ENCODE measurements at regions not wholly inside any gene's neighbourhood (a gene's known extent, or its start where the extent isn't known, plus 50 kb on each side); places are given as distances from the start of the nearest gene placed in this dataset.

DNA sequence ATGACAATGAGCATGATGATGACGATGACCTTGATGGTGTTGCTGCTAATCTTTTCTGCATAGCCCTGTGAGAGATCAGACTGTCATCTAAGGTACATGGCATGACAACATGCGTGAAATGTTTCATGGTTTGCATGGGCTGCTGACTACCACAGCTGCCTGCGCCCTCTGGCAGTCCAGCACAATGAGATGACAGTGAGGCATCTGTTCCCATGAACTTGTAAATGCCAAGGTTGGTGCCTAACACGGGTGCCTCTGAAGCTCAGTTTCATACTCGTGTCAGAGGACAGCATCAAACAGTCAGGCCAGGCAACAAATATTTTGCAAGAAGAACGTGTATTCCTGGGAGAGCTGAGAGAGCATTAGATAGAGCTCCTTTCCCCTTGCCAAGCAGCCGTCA lies 122.0 kb upstream of the PRKCQ start:
- TF ChIP-seq, protein P1, sequence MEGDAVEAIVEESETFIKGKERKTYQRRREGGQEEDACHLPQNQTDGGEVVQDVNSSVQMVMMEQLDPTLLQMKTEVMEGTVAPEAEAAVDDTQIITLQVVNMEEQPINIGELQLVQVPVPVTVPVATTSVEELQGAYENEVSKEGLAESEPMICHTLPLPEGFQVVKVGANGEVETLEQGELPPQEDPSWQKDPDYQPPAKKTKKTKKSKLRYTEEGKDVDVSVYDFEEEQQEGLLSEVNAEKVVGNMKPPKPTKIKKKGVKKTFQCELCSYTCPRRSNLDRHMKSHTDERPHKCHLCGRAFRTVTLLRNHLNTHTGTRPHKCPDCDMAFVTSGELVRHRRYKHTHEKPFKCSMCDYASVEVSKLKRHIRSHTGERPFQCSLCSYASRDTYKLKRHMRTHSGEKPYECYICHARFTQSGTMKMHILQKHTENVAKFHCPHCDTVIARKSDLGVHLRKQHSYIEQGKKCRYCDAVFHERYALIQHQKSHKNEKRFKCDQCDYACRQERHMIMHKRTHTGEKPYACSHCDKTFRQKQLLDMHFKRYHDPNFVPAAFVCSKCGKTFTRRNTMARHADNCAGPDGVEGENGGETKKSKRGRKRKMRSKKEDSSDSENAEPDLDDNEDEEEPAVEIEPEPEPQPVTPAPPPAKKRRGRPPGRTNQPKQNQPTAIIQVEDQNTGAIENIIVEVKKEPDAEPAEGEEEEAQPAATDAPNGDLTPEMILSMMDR (IDR thresholded peaks at IDR 0.05), result no peak
- TF ChIP-seq POLR2A (IDR thresholded peaks at IDR 0.05) (no peak), EP300 (IDR thresholded peaks at IDR 0.05) (no peak)
- 68 to 80% methylated on average over 5 to 7 of the region's 7 CpGs for WGBS, 2 donors
- H3K4me1 ChIP-seq, result no peaks in the 10 kb centered on the region
- no peaks in the 10 kb centered on the region for H3K27me3 ChIP-seq
- no peak overlapping the region for H3K4me3 ChIP-seq
- no peaks in the 10 kb centered on the region for H3K9me3 ChIP-seq
- DNase-seq (ENCODE audit: low spot score in 2 of 2), result no peak
- no peak overlapping the region for H3K27ac ChIP-seq
- H3K36me3 ChIP-seq, result no peaks in the 10 kb centered on the region

DNA sequence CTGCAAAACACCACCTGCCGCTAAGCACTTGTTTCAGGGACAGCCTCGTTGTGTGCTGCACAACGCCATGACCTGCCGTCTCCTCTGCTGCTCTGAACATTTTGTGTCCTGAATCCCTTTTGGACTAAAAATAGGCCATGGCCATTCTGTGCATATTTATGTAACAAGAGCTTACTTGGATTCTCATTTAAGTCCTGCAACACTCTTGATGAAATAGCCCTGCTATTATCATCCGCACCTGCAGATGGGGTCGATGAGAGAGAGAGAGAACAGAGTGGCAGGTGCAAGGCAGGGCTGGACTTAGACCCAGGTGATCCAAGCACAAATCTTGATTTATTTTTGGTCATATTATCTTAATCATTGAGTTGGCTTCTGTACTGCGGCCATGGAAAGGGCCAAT lies 121.2 kb upstream of the PRKCQ start:
- DNase-seq (ENCODE audit: low spot score in 2 of 2), result no peak
- Histone ChIP-seq H3K9me3 (no peaks in the 10 kb centered on the region), H3K4me3 (no peak overlapping the region), H3K4me1 (no peaks in the 10 kb centered on the region), H3K36me3 (no peaks in the 10 kb centered on the region), H3K27me3 (no peaks in the 10 kb centered on the region), H3K27ac (no peak overlapping the region)
- TF ChIP-seq EP300 (IDR thresholded peaks at IDR 0.05) (no peak), POLR2A (IDR thresholded peaks at IDR 0.05) (no peak)
- TF ChIP-seq, protein P1 (IDR thresholded peaks at IDR 0.05), result no peak
- 82 to 85% methylated on average over 7 of the region's 7 CpGs for WGBS, 2 donors

DNA sequence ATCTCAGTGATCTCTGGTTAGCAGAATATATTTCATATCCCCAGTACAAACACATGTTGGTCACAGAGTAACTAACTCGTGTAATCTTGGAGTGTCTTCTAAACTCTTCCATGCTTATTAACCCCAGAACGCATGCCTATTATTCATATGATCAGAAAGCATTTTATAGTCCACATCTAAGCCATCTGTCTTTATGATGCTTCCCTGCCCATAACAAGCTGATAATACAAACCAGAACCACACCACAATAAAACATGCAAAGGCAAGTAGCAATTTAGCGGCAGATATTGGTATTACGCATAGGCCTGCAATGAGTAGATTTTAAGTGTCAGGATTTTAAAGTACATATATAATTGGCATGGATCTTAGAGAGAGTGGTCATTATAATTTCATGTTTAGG lies 120.0 kb upstream of the PRKCQ start:
- TF ChIP-seq EP300 (IDR thresholded peaks at IDR 0.05), result no peak
- no peaks in the 10 kb centered on the region for H3K9me3 ChIP-seq
- H3K4me1 ChIP-seq, result no peaks in the 10 kb centered on the region
- no peak overlapping the region for H3K4me3 ChIP-seq
- no peaks in the 10 kb centered on the region for H3K27me3 ChIP-seq
- no peak overlapping the region for H3K27ac ChIP-seq
- no peaks in the 10 kb centered on the region for H3K36me3 ChIP-seq
- WGBS, 2 donors, result 82 to 84% methylated on average over 4 of the region's 4 CpGs
- DNase-seq (ENCODE audit: low spot score in 2 of 2), result no peak

DNA sequence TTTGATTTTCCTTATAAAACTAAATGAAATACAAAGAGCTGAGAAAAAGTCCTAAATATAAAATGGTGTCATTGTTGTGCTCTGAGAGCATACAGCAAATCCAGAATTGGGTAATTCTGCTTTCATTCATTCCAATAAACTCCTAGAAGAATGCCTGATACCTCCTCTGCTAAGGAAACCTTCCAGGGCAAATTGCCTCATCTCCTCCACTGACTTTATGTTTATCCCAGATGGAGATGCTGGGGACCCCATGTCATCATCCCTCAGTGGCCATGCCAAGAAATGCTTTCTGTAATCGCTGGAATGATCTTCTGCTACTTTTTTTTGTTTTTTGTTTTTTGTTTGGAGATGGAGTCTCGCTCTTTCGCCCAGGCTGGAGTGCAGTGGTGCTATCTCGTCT lies 119.3 kb upstream of the PRKCQ start:
- no peak for TF ChIP-seq EP300 (IDR thresholded peaks at IDR 0.05)
- Histone ChIP-seq H3K4me3 (no peak overlapping the region), H3K27ac (no peak overlapping the region), H3K27me3 (no peaks in the 10 kb centered on the region), H3K4me1 (no peaks in the 10 kb centered on the region), H3K36me3 (no peaks in the 10 kb centered on the region), H3K9me3 (no peaks in the 10 kb centered on the region)
- 83 to 86% methylated on average over 4 of the region's 4 CpGs for WGBS, 2 donors
- DNase-seq (ENCODE audit: low spot score in 2 of 2), result no peak

DNA sequence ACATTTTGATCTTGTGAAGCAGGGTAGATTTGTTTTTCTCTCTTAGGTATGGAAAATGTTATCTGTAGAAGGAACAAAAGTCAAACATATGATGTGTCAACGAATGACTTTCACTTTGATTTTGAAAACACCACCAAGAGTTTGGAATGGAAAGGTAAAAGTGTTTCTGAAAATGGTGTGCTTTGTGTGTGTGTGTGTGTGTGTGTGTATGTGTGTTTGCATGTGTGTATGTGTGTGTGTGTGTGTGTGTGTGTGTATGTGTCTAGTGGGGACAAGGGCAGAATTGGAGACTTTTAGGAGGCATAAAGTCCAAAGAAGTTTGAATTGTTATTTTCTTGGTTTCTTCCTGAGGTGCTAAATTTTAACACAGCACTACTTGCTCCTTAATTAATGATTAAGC lies 115.4 kb upstream of the PRKCQ start:
- no peak for DNase-seq (ENCODE audit: low spot score in 2 of 2)
- no peaks in the 10 kb centered on the region for H3K36me3 ChIP-seq
- TF ChIP-seq, protein P1 (IDR thresholded peaks at IDR 0.05), result no peak
- TF ChIP-seq POLR2A (IDR thresholded peaks at IDR 0.05) (no peak), EP300 (IDR thresholded peaks at IDR 0.05) (no peak)
- no peaks in the 10 kb centered on the region for H3K4me1 ChIP-seq
- H3K27ac ChIP-seq, result no peak overlapping the region
- H3K27me3 ChIP-seq, result no peaks in the 10 kb centered on the region
- H3K4me3 ChIP-seq, result no peak overlapping the region
- WGBS, 2 donors, result 85 to 94% methylated on average over 1 of the region's 1 CpG
- H3K9me3 ChIP-seq, result no peaks in the 10 kb centered on the region

DNA sequence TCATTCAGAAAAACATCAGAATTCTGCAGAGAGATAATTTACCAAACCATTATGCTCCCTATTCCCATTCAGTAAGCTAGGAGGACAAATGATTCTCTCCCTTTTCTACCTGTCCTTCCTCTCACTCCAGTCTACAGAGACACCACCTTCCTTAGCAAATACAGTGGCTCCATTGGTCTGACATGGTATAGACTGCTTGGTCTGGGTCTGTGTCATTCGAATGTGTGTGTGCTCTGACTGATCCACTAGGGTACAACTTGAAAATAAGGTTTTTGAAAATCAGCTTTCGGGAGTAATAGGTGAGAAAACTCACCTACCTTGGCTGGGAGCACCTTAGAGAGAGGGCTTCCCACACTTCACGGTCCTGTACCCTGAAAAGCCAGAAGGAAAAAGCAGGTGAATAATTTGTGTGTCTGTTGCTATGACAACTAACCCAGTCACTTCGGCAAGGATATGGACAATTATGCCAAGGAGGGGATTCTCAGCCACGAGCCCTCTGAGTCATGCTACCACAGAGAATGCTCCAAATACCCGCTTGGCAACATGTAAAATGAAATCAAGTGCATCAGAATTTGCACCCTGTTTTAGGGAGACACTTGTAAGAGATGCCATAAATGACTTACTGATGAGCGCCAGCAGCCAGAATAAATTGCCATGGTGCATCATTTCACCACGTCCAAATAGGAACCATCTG lies 114.5 kb upstream of the PRKCQ start:
- TF ChIP-seq, protein P1 (IDR thresholded peaks at IDR 0.05), result no peak
- TF ChIP-seq EP300 (IDR thresholded peaks at IDR 0.05), result no peak
- 76 to 80% methylated on average over 8 of the region's 8 CpGs for WGBS, 2 donors
- no peak overlapping the region for H3K27ac ChIP-seq

More for the DNA sequence above, 114.5 kb upstream of the PRKCQ start:
- DNase-seq (ENCODE audit: low spot score in 2 of 2), result no peak
- H3K4me3 ChIP-seq, result no peak overlapping the region
- no peaks in the 10 kb centered on the region for H3K36me3 ChIP-seq
- no peaks in the 10 kb centered on the region for H3K4me1 ChIP-seq
- H3K27me3 ChIP-seq, result no peaks in the 10 kb centered on the region
- no peaks in the 10 kb centered on the region for H3K9me3 ChIP-seq
